K562 (cell line): ENCODE measurements at regions not wholly inside any gene's neighbourhood (a gene's known extent, or its start where the extent isn't known, plus 50 kb on each side); places are given as distances from the start of the nearest gene placed in this dataset.

Source experiments
- ATAC-seq: fragments of 200-7000 bp; cut with Tn5 transposase; 3 replicates; pipeline ENCODE4 v1.9.1; 2020; ENCODE audit warnings: moderate library complexity
- BruUV-seq: library from RNA; stranded (reverse); fragments of 400-500 nt; replicated peaks from 2 replicates; lab custom pipeline; 2021; lab: Mats Ljungman, UMichigan
- CTCF ChIA-PET: fragments of 300-600 bp; formaldehyde crosslinking; extraction: SDS; loops from one replicate; lab custom pipeline; 2021; ENCODE audit warnings: low intra/inter-chr PET ratio; lab: Yijun Ruan, JAX
- POLR2A ChIA-PET: fragments of 300-600, 350-650 bp; sonication (Branson Sonifier 250); formaldehyde crosslinking; extraction: SDS; loops from one replicate; lab custom pipeline; 2021; ENCODE audit warnings: antibody characterized with exemption, inconsistent platforms; lab: Yijun Ruan, JAX
- DNase-seq, 4 experiments: peaks; one replicate each; pipeline versions ENCODE4 v3.0.0 to v3.0.0-alpha.2; 2011 to 2018; ENCODE audit warnings: low spot score in 3 of 4, mixed read lengths in 3 of 4; ENCODE audit errors: extremely low read depth in 1 of 4
- FAIRE-seq: peaks from 2 replicates; lab custom pipeline; 2011; peaks lifted over from hg19 to GRCh38; lab: Jason Lieb, UNC
- H2AFZ ChIP-seq: 2 replicates; pipeline ENCODE4 v1.6.0; 2011; ENCODE audit warnings: low read depth, low read length, control low read depth, inconsistent platforms
- H3K27ac ChIP-seq: fragments of 200-600 bp; 3 replicates; pipeline ENCODE4 v1.8.0; 2011; ENCODE audit warnings: low read depth, mild to moderate bottlenecking, control low read depth, inconsistent platforms, low read length, moderate library complexity, mixed read lengths; ENCODE audit errors: extremely low read depth
- H3K27me3 ChIP-seq, 2 experiments: fragments of 300-600 bp in 1 of 2; 2 replicates in 1 of 2; 3 replicates in 1 of 2; pipeline versions ENCODE4 v1.6.0 to v1.8.0; 2011; ENCODE audit warnings: inconsistent platforms in 2 of 2, low read length in 2 of 2, mild to moderate bottlenecking in 1 of 2, mixed read lengths in 1 of 2, moderate library complexity in 1 of 2; ENCODE audit not compliant: control insufficient read depth in 2 of 2, insufficient read depth in 2 of 2
- H3K36me3 ChIP-seq: fragments of 300-600 bp; 3 replicates; pipeline ENCODE4 v1.8.0; 2011; ENCODE audit warnings: mild to moderate bottlenecking, low read length, inconsistent platforms; ENCODE audit not compliant: control insufficient read depth, insufficient read depth
- H3K4me1 ChIP-seq, 2 experiments: fragments of 200-600 bp in 1 of 2; replicated peaks in 1 of 2; 2 replicates in 1 of 2; 3 replicates in 1 of 2; pipeline versions ENCODE4 v1.5.1 to v1.8.0; 2011; ENCODE audit warnings: inconsistent platforms in 2 of 2, low read length in 2 of 2, mild to moderate bottlenecking in 1 of 2, mixed read lengths in 1 of 2, moderate library complexity in 1 of 2; ENCODE audit not compliant: control insufficient read depth in 2 of 2, insufficient read depth in 2 of 2
- H3K4me2 ChIP-seq: 2 replicates; pipeline ENCODE4 v1.6.1; 2011; ENCODE audit warnings: low read length, control low read depth, inconsistent platforms, mixed read lengths; ENCODE audit not compliant: insufficient read depth
- H3K4me3 ChIP-seq: fragments of 200-600 bp; sonication (generic), shearing (Covaris generic); 2 replicates; pipeline ENCODE4 v1.5.1; 2016; ENCODE audit warnings: control low read depth, inconsistent platforms
- H3K79me2 ChIP-seq: fragments of 200-600 bp; 3 replicates; pipeline ENCODE4 v1.8.0; 2011; ENCODE audit warnings: low read length, inconsistent platforms; ENCODE audit not compliant: control insufficient read depth, insufficient read depth
- H3K9ac ChIP-seq, 2 experiments: 2 replicates each; pipeline versions ENCODE4 v1.6.0 to v1.6.1; 2011; ENCODE audit warnings: low read depth in 2 of 2, low read length in 2 of 2, control low read depth in 1 of 2, inconsistent platforms in 1 of 2, mild to moderate bottlenecking in 1 of 2, mixed read lengths in 1 of 2; ENCODE audit not compliant: insufficient read depth in 1 of 2
- H3K9me1 ChIP-seq: one replicate; pipeline ENCODE4 v1.6.0; 2011; ENCODE audit warnings: inconsistent platforms, mild to moderate bottlenecking, low read length, moderate library complexity; ENCODE audit not compliant: control insufficient read depth, insufficient read depth
- H3K9me3 ChIP-seq: replicated peaks from 2 replicates; pipeline ENCODE4 v1.5.1; 2011; ENCODE audit warnings: low read depth, low read length, inconsistent platforms; ENCODE audit not compliant: control insufficient read depth, insufficient read depth
- H4K20me1 ChIP-seq: replicated peaks from 2 replicates; pipeline ENCODE4 v1.6.1; 2011; ENCODE audit warnings: low read length, inconsistent platforms, mixed read lengths; ENCODE audit not compliant: control insufficient read depth, insufficient read depth
- ATF6 ChIP-seq: sonication (generic); formaldehyde crosslinking; IDR thresholded peaks from 2 replicates; pipeline ENCODE4 v1.4.0; 2020; ENCODE audit warnings: mild to moderate bottlenecking, missing genetic modification reagents
- BMI1 ChIP-seq: fragments of 150-350 bp; IDR thresholded peaks from 2 replicates; pipeline ENCODE4 v1.6.1; 2014; ENCODE audit warnings: low read length
- CREB1 ChIP-seq, 2 experiments: sonication (generic) in 1 of 2; formaldehyde crosslinking in 1 of 2; IDR thresholded peaks; 2 replicates each; pipeline versions ENCODE4 v1.6.1 to v1.8.0; 2012 to 2022; ENCODE audit warnings: inconsistent platforms in 1 of 2, mild to moderate bottlenecking in 1 of 2, missing genetic modification reagents in 1 of 2, moderate library complexity in 1 of 2
- FOXA1 ChIP-seq: fragments of 450-650 bp; IDR thresholded peaks from 2 replicates; pipeline ENCODE4 v1.6.1; 2016; ENCODE audit warnings: mild to moderate bottlenecking, borderline replicate concordance
- GMEB1 ChIP-seq: fragments of 250-450 bp; sonication (Bioruptor Pico); IDR thresholded peaks from 2 replicates; pipeline ENCODE4 v1.4.0; 2020; ENCODE audit warnings: mild to moderate bottlenecking
- KLF1 ChIP-seq: fragments of 450-650 bp; IDR thresholded peaks from 2 replicates; pipeline ENCODE4 v1.6.1; 2016; ENCODE audit warnings: missing genetic modification characterization, missing compliant biosample characterization
- MCM3 ChIP-seq: fragments of 450-650 bp; IDR thresholded peaks from 2 replicates; pipeline ENCODE4 v1.6.1; 2016
- MYBL2 ChIP-seq, 2 experiments: fragments of 450-650 bp in 1 of 2; sonication (generic) in 1 of 2; formaldehyde crosslinking in 1 of 2; IDR thresholded peaks; 2 replicates each; pipeline versions ENCODE4 v1.6.1 to v1.8.1; 2017 to 2022; ENCODE audit warnings: borderline replicate concordance in 1 of 2, inconsistent platforms in 1 of 2, low read depth in 1 of 2, mild to moderate bottlenecking in 1 of 2, missing genetic modification reagents in 1 of 2, moderate library complexity in 1 of 2
- NR3C1 ChIP-seq: sonication (generic); formaldehyde crosslinking; IDR thresholded peaks from 2 replicates; pipeline ENCODE4 v1.8.1; 2022; ENCODE audit warnings: missing genetic modification reagents
- YBX1 ChIP-seq: fragments of 450-650 bp; IDR thresholded peaks from 2 replicates; pipeline ENCODE4 v1.7.1; 2016; ENCODE audit warnings: mild to moderate bottlenecking
- ZBTB34 ChIP-seq: fragments of 250-450 bp; sonication (Bioruptor Pico); IDR thresholded peaks from 2 replicates; pipeline ENCODE4 v1.8.0; 2021; ENCODE audit warnings: mild to moderate bottlenecking, moderate library complexity
- ZBTB9 ChIP-seq: fragments of 450-650 bp; formaldehyde crosslinking; IDR thresholded peaks from 2 replicates; pipeline ENCODE4 v1.4.0; 2020; ENCODE audit warnings: mild to moderate bottlenecking, moderate library complexity
- ZNF551 ChIP-seq: fragments of 250-450 bp; sonication (Bioruptor Pico); IDR thresholded peaks from 2 replicates; pipeline ENCODE4 v1.5.0; 2021; ENCODE audit warnings: mild to moderate bottlenecking, moderate library complexity
- WGBS: fragments of 100-300 bp; shearing (Covaris generic); methylation state at CpG from one replicate; pipeline ENCODE4 v1.1.6; 2016; ENCODE audit warnings: low coverage, mixed read lengths; ENCODE audit not compliant: insufficient coverage; ENCODE audit errors: missing lambda C conversion rate; 5-methylcytosine and 5-hydroxymethylcytosine counted together
- in situ Hi-C: fragments of 300-500 bp; cut with MboI; formaldehyde crosslinking; loops from 4 replicates; pipeline ENCODE4 v1.15.0; 2018; ENCODE audit warnings: inconsistent platforms, mixed read lengths
- intact Hi-C: fragments of 100-400 bp; cut with micrococcal nuclease; formaldehyde crosslinking; loops from 2 replicates; pipeline ENCODE4 v1.14.2; 2022

GRCh38 chr3:27043328-27043955 lies 325.7 kb downstream of the NEK10 start:
- no peaks in the 10 kb centered on the region for H3K9me3 ChIP-seq
- H4K20me1 ChIP-seq = no peaks in the 10 kb centered on the region
- no peaks in the 10 kb centered on the region for H3K79me2 ChIP-seq
- POLR2A ChIA-PET = no interaction called here
- no peak for FAIRE-seq
- no peak overlapping the region for H3K27ac ChIP-seq
- H3K4me3 ChIP-seq = no peak overlapping the region
- intact Hi-C loops = no loop called here
- CTCF ChIA-PET = no interaction called here
- H3K36me3 ChIP-seq = no peaks in the 10 kb centered on the region
- no peaks in the 10 kb centered on the region for H3K9me1 ChIP-seq
- BruUV-seq = no TSS peak
- TF ChIP-seq NR3C1 (CRISPR knock-in tag) (no peak), CREB1 (IDR thresholded peaks at IDR 0.05) (no peak), CREB1 (CRISPR knock-in tag; IDR thresholded peaks at IDR 0.05) (no peak), YBX1 (no peak), ATF6 (CRISPR knock-in tag) (no peak), ZBTB9 (no peak), ZBTB34 (no peak), MCM3 (no peak), GMEB1 (CRISPR knock-in tag) (no peak), ZNF551 (CRISPR knock-in tag) (no peak), KLF1 (no peak), BMI1 (no peak), FOXA1 (no peak), MYBL2 (IDR thresholded peaks at IDR 0.05; ENCODE audit: low read depth) (no peak), MYBL2 (CRISPR knock-in tag; IDR thresholded peaks at IDR 0.05; ENCODE audit: borderline replicate concordance) (no peak)
- TF ChIP-seq, all 486 proteins: peak for 0
- H3K4me1 ChIP-seq = no peaks in the 10 kb centered on the region
- DNase-seq (no peak), ATAC-seq (no peak)
- no peak overlapping the region for H2AFZ ChIP-seq
- H3K4me2 ChIP-seq = no peak overlapping the region
- no peaks in the 10 kb centered on the region for H3K27me3 ChIP-seq
- in situ Hi-C loops = no loop called here
- 0% methylated on average over 8 of the region's 8 CpGs for WGBS
- no peak overlapping the region for H3K9ac ChIP-seq
